ENCODE measurements at regions not wholly inside any gene's neighbourhood (a gene's known extent, or its start where the extent isn't known, plus 50 kb on each side); places are given as distances from the start of the nearest gene placed in this dataset.
"Not testable (repeated sequence)": the region's sequence is repeated elsewhere in the genome, so short reads cannot be mapped to it uniquely, and the experiment has no call there.

DNA sequence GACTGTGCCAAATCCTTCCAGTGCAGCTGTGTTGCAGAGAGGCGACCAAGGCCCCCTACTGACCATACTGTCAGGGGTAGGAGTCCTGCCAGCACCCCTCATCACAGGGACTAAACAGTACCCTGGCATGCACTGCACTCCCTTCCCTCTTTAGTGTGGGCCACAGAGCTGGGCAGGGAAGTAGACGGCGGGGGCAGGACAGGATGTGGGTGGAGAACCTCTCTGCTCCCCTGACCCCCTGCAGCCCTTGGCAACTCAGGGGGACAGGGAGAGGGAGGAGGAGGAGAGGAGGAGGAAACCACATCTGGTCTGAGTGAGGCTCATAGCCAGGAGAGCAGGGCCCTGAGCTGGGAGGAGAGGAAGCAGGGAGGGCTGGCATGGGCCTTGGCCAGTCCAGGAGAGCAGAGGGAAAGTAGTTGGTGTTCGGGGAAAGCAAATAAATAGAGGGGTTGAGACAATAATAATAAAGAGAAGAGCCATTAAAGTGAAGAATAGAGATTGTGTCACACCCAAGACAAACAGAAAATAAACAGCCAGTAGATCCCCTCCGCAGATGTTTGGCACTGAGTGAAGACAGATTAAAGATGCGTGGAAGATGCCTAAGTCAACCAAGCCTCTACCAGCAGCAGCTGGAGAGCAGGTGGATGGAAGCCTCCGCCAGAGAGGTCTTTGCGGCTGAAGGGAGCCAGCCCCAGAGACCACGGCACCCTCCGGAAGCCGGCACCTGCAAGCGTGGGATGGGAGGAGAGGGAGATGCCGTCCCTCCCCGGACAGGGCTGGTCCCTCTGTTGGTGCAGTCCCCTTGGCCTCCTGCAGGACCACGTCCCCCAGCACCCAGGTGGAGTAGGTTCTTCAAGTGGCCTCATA is 61.5 kb downstream of the RPUSD4 start:
- H3K9me3 Mint-ChIP-seq: peaks cover 5% of the 10 kb centered on the region
- H3K36me3 Mint-ChIP-seq (ENCODE audit: low read depth): peaks cover 5% of the 10 kb centered on the region; the same call in 1 of the 2 replicates
- DNase-seq: no peak
- peaks cover 40% of the 10 kb centered on the region for H3K27me3 Mint-ChIP-seq (ENCODE audit: insufficient read depth)
- no peak overlapping the region for H3K4me3 Mint-ChIP-seq
- TF ChIP-seq, protein P1, sequence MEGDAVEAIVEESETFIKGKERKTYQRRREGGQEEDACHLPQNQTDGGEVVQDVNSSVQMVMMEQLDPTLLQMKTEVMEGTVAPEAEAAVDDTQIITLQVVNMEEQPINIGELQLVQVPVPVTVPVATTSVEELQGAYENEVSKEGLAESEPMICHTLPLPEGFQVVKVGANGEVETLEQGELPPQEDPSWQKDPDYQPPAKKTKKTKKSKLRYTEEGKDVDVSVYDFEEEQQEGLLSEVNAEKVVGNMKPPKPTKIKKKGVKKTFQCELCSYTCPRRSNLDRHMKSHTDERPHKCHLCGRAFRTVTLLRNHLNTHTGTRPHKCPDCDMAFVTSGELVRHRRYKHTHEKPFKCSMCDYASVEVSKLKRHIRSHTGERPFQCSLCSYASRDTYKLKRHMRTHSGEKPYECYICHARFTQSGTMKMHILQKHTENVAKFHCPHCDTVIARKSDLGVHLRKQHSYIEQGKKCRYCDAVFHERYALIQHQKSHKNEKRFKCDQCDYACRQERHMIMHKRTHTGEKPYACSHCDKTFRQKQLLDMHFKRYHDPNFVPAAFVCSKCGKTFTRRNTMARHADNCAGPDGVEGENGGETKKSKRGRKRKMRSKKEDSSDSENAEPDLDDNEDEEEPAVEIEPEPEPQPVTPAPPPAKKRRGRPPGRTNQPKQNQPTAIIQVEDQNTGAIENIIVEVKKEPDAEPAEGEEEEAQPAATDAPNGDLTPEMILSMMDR (IDR thresholded peaks at IDR 0.05): no peak
- H3K4me1 Mint-ChIP-seq (ENCODE audit: low read depth): 0 out of 2 replicates have a peak, but pooled peaks cover 6% of the 10 kb centered on the region
- no peak overlapping the region for H3K27ac Mint-ChIP-seq

DNA sequence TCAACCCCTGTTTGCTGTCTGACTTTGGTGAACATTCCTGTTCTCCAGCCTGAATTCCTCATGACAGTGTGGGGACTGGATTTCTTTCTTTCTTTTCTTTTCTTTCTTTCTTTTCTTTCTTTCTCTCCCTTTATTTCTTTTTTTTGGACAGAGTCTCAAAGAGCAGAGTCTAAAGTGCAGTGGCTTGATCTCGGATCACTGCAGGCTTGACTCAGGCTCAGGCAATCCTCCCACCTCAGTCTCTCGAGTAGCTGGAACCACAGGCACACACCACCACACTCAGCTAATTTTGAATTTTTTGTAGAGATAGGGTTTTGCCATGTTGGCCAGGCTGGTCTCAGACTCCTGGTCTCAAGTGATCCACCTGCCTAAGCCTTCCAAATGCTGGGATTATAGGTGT is 63.1 kb downstream of the RPUSD4 start:
- Mint-ChIP-seq H3K27ac (no peak overlapping the region), H3K4me1 (ENCODE audit: low read depth) (no peaks in the 10 kb centered on the region), H3K4me3 (no peak overlapping the region), H3K36me3 (ENCODE audit: low read depth) (peaks cover 5% of the 10 kb centered on the region; the same call in 1 of the 2 replicates), H3K27me3 (ENCODE audit: insufficient read depth) (peaks cover 43% of the 10 kb centered on the region), H3K9me3 (peaks cover 5% of the 10 kb centered on the region)
- no peak for DNase-seq
- TF ChIP-seq, protein P1 (IDR thresholded peaks at IDR 0.05): no peak

DNA sequence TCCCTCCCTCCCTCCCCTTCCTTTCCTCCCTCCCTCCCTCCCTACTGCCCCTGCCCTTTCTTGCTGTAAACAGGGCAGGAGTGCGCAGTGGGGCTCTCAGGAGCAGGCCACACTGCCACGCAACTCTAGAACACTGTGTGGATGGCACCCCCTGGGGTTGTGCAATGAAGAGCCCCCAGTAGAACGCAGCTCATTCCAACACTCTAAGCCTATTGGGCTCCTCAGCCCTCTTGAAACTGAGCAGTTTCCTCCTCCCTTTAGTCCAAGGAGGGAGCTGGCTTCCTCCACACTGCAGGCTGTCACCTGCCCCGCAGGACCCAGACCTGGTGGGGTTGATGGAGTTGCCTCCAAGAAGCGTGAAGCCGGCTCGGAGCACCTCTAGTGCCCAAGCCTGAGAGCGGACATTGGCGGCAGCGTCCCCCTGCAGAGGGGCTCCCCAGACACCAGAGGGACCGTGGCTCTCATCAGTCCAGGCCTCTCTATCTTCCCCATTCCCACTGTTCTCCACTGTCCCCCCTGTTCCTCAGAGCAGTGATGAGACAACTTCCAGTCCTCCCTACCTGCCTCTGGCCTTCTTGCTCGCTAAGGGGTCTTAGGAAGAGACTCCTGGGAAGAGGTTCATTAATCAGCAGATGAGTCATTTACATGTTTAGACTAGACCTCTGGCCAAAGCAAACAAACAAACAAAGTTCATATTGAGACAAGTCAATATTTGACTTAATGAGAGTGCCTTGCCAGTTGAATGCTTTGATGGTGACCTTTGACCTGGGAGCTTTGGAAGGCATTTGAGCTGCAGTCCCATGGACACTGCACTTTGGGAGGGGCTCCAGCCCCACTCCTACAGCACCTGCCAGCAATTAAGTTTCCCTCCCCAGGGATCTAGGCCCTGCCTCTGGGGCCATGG is 64.0 kb downstream of the RPUSD4 start:
- no peak for DNase-seq
- no peak overlapping the region for H3K4me3 Mint-ChIP-seq
- H3K36me3 Mint-ChIP-seq (ENCODE audit: low read depth): peaks cover 5% of the 10 kb centered on the region; the same call in 1 of the 2 replicates
- H3K9me3 Mint-ChIP-seq: peaks cover 5% of the 10 kb centered on the region
- H3K27ac Mint-ChIP-seq: no peak overlapping the region
- H3K27me3 Mint-ChIP-seq (ENCODE audit: insufficient read depth): peaks cover 44% of the 10 kb centered on the region
- no peaks in the 10 kb centered on the region for H3K4me1 Mint-ChIP-seq (ENCODE audit: low read depth)
- TF ChIP-seq, protein P1 (IDR thresholded peaks at IDR 0.05): no peak

DNA sequence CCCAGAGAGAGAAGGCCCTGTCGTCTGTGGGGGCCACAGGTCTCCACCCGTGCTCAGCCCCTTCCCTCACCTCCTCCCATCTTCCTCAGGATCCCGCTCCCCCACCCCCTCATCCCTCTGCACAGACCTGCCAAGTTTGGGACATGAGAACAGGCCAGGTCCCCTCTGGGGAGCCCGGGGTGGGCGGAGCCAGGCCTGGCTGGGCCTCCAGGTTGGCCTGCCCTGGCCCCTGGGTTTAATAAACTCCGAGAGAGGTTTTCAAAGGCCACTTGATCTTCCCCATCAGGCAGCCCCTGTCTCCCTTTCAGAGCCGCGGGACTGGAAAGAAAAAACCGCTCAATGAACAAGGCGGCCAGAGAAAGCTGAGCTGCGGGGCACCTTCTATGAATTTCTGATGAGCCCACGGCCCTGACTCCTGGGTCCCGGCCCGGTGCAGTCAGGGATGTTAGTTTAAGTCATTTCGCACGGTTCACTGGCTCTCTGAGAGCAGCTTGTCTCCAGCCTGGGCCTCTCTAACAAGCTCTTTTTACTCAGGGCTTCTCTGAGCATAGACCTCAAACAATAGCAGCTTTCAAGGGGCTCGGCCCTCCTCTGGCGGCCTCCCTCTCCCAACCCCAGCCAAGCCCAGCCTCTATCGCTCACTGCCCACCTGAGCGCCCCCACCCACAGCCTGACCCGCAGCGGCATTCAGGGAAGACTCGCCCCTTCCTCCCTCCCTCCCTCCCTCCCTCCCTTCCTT is 64.8 kb downstream of the RPUSD4 start:
- Mint-ChIP-seq H3K27ac (no peak overlapping the region), H3K27me3 (ENCODE audit: insufficient read depth) (peaks cover 44% of the 10 kb centered on the region), H3K4me3 (no peak overlapping the region), H3K4me1 (ENCODE audit: low read depth) (no peaks in the 10 kb centered on the region), H3K36me3 (ENCODE audit: low read depth) (no peaks in the 10 kb centered on the region), H3K9me3 (no peaks in the 10 kb centered on the region)
- no peak for DNase-seq
- TF ChIP-seq, protein P1 (IDR thresholded peaks at IDR 0.05): no peak

DNA sequence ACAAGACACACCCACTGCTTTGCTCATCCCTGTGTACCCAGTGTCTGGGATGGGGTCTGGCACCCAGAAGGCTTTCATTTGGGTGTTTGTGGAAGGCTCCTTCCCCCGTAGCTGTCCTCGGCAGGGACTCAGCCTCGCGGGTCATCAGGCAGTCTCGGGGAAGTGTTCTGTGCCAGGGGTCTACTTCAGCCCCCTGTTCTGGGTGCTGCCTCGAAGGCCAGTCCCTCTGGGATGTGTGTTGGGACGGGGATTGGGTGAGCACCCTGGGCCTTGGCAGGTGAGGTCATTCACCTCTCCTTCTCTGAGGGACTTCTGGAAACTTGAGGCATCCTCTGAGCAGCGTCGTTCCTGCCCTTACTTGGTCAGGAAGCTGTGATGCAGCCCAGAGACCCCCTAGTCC is 65.5 kb downstream of the RPUSD4 start:
- H3K27ac Mint-ChIP-seq: no peak overlapping the region
- TF ChIP-seq, protein P1 (IDR thresholded peaks at IDR 0.05): no peak
- peaks cover 5% of the 10 kb centered on the region for H3K4me1 Mint-ChIP-seq (ENCODE audit: low read depth)
- DNase-seq: no peak
- H3K36me3 Mint-ChIP-seq (ENCODE audit: low read depth): no peaks in the 10 kb centered on the region
- H3K4me3 Mint-ChIP-seq: no peak overlapping the region
- H3K27me3 Mint-ChIP-seq (ENCODE audit: insufficient read depth): peaks cover 43% of the 10 kb centered on the region
- no peaks in the 10 kb centered on the region for H3K9me3 Mint-ChIP-seq

DNA sequence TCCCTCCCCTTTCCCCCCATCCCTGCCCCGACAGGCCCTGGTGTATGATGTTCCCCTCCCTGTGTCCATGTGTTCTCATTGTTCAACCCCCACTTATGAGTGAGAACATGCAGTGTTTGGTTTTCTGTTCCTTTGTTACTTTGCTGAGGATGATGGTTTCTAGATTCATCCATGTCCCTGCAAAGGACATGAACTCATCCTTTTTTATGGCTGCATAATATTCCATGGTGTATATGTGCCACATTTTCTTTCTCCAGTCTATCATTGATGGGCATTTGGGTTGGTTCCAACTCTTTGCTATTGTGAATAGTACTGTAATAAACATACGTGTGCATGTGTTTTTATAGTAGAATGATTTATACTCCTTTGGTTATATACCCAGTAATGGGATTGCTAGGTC is 68.0 kb downstream of the RPUSD4 start:
- H3K36me3 Mint-ChIP-seq (ENCODE audit: low read depth); H3K4me1 Mint-ChIP-seq (ENCODE audit: low read depth); H3K27ac Mint-ChIP-seq; H3K4me3 Mint-ChIP-seq; H3K9me3 Mint-ChIP-seq; DNase-seq: not testable (repeated sequence)
- peaks cover 44% of the 10 kb centered on the region for H3K27me3 Mint-ChIP-seq (ENCODE audit: insufficient read depth)

All from HFFc6 (cell line).